Activated CD4-positive, alpha-beta T cell treated with anti-CD3 and anti-CD28 coated beads, Interleukin-2, amount 50 U/mL, for 16 hours (primary cell): ENCODE measurements at regions not wholly inside any gene's neighbourhood (a gene's known extent, or its start where the extent isn't known, plus 50 kb on each side); places are given as distances from the start of the nearest gene placed in this dataset.

Experiments used
- DNase-seq: peaks from one replicate; pipeline ENCODE4 v3.0.0-alpha.2; 2020

DNA sequence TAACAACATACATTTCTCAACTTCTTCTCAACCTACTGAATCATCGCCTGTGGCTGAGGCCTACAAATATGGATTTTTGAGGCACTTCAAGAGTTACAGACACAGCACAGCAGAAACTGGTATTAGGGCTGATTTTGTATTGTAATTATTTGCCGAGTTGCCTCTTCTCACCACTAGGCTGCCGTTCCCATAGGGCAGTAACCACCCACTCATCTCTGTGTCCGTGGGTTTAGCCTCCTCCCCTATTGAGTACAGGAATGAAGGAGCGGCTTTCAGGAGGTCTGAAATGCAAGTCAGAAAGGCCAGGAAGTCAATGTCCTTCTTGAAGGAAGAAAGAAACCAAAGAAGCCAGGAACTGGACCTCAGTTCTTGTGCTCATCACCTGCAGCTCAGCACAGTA, 220.8 kb downstream of the MTHFS start:
- DNase-seq, result no peak

GRCh38 chr15:79676621-79677020, 220.2 kb downstream of the MTHFS start:
- DNase-seq, result no peak

DNA sequence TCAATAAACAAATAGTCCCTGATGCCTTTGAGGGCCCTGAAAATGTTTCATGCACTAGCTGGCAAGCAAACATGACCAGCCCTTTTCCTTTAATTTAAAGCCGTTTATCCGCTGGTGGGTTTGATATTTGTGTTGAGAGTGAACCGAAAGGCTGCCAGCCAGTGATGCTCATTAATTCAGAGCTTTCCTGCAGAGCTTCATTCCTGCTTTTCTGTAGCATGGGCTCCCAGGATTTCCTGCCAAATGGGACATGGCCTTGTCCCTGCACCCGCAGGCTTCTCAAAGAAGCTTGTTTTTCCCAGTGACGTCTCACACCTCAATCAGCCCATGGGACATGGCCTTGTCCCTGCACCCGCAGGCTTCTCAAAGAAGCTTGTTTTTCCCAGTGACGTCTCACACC, 219.6 kb downstream of the MTHFS start:
- no peak for DNase-seq

- no peak for DNase-seq
Observed at GRCh38 chr15:79678032-79678701, 218.6 kb downstream of the MTHFS start.

GRCh38 chr15:79680720-79681119, 216.1 kb downstream of the MTHFS start:
- DNase-seq, result peak; percentile 5

- DNase-seq, result no peak
Observed at GRCh38 chr15:79682285-79682684, 214.5 kb downstream of the MTHFS start.

GRCh38 chr15:79682851-79683288, 213.9 kb downstream of the MTHFS start:
- DNase-seq, result no peak

DNA sequence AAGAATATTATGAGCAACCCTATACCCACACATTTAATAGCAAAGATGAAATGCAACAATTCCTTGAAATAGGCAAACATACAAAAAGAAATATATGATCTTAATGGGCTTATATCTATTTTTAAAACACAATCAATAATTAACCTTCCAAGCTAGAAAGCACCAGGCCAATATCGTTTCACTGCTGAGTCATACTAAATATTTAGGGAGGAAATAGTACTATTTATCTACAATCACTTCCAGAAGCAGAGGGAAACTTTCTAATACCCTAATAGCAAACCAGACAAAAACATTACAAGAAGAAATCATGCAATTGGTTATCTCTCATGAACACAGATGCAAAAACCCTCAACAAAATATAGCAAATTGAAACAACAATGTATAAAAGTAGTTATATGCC, 207.8 kb downstream of the MTHFS start:
- no peak for DNase-seq

DNA sequence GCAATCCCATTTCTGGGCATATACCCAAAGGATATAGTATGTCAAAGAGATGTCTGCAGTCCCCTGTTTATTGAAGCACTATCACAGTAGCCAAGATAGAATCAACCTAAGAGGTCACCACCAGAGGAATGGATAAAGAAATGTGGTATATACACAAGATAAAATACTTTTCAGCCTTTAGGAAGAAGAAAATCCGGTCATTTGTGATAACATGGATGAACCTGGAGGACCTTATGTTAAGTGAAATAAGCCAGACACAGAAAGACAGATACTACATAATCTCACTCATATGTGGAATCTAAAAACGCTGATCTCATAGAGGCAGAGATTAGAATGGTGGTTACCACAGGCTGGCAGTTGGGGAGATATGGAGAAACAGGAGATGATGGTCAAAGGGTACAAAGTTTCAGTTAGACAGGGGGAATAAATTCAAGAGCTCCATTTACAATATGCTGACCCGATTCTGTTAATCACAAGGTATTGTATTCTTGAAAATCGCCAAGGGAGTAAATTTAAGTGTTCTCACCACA, 195.8 kb downstream of the MTHFS start:
- no peak for DNase-seq

DNA sequence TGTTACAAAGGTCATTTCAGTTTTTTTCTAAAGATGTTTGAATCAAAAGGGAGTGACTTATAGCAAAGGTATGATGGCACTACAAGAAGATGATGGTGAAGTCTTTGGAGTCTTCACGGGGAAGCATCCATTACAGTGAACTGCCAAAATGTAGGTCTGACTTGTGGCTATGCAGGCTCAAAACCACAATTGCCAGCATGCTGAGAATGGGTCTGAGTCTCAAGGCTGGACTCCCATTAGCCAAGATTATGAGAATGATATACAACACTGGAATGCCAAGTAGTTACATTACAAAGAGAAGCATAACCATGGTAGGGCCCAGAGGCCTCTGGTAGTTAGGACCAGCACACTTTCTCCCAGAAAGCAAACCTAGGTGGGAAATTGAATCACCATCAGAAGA, 194.2 kb downstream of the MTHFS start:
- DNase-seq, result no peak

DNA sequence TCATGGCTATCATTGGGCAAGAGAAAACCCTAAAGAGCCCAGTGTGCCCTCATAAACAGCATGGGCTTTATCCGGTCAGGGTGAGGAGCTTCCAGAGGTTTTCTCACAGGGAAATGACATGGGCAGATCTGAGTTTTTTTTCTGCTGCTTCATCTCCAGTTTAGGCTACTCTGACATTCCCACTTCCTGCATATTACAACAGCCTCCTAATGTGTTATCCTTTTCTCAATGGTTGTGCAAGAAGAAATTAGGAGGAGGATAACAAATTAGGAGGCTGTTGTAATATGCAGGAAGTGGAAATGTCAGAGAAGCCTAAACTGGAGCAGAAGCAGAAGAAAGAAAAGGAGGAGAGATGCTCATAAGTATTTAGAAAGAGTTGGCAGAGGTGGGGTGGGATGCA, 175.6 kb downstream of the MTHFS start:
- no peak for DNase-seq

DNA sequence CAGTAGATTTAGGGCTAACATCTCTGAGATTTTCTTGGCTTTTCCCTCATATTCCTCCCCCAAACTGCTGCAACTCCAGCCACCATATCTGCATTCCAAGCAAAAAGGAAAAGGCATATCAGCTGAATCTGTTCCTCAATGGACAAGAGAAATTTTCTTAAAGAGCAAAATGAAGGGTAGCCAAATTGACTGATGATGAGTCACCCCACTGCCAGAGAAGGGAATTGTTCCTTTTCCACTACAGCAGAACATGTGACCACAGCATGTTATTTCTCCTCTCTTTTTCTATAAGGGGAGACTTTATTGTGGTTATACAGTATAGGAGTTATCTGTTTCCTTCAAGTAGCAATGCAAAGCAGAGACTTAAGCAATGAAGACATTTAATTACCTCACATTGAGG, 172.5 kb downstream of the MTHFS start:
- no peak for DNase-seq

DNA sequence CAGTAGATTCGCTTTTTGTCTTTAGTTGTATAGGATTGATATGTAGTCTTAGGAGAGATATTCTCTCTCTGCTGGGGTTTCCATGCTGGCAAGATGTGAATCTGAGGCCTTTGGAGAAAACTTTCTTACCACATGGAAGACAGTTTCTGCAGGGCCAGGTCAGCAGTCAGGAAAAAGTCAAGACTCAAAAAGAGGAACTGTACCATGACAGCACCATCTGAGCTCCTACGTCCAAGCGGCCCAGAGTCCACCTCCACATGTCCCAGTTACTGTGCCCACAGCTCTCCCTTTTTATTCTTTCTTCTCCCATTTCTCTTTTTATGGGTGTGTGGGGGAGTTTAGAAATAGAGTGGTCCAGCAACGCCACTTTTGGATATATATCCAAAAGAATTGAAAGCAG, 172.0 kb downstream of the MTHFS start:
- no peak for DNase-seq

GRCh38 chr15:79728867-79729266, 167.9 kb downstream of the MTHFS start:
- DNase-seq, result no peak

- no peak for DNase-seq
Observed at GRCh38 chr15:79736435-79737000, 160.3 kb downstream of the MTHFS start.

- DNase-seq, result no peak
Observed at GRCh38 chr15:79738143-79738542, 158.7 kb downstream of the MTHFS start.

DNA sequence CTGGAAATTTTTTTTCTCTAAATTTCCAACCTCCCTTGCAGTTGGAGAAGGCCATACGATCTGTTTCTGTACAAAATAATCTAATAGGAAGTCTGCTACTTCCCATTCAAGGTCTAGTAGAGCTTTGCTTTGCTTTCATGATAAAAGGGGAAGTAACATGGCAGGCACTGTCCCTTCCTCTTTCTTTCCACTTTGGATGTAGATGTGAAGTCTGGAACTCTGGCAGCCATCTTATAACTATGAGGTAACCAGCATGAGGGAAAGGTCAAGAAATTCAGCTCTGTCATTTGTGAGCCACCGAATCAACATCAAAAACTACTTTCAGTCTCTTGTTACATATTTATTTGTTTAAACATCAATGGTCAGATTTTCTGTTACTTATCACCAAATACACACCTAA, 156.3 kb downstream of the MTHFS start:
- DNase-seq, result no peak

DNA sequence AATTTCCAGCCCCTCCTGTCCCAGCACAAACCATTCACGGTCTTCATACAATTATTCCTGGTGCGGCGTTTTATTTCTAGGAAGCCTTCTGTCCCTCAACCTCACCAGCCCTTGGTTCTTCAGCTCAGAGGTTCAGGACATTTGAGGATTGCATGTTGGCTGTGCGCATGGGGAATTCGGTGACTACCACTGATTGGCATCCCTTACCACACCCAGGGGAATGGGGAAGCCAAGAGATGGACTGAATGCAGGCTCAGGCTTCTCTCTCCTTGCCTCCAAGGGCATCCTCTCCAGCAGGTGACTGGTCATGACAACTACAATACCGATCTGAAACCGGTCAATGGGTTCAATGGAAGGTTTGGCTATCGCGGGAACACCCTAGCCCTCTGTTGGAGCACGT, 153.8 kb downstream of the MTHFS start:
- no peak for DNase-seq

- DNase-seq, result peak; percentile 16
Observed at GRCh38 chr15:79744485-79744884, 152.3 kb downstream of the MTHFS start.

- no peak for DNase-seq
Observed at GRCh38 chr15:79756365-79756764, 140.4 kb downstream of the MTHFS start.

GRCh38 chr15:79765081-79765480, 131.7 kb downstream of the MTHFS start:
- DNase-seq, result no peak

DNA sequence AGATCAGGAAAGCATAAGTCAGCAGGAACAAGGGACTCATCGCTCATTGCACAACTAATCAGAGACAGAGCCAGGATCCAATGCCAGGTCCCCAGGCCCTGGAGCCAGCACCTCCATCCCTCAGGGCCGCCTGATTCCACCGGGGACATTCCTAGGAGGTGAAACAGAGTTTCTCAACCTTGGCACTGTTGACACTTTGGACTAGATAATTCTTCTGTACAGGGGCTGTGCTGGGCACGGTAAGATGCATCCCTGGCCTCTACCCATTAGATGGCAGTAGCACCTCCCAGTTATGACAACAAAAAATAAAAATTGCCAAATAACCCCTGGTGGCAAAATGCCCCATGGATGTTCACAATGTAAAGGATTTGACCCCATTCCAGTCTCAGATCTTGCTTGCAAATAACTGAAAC, 127.7 kb downstream of the MTHFS start:
- DNase-seq, result peak; percentile 24

- no peak for DNase-seq
Observed at GRCh38 chr15:79769933-79770759, 126.7 kb downstream of the MTHFS start.

DNA sequence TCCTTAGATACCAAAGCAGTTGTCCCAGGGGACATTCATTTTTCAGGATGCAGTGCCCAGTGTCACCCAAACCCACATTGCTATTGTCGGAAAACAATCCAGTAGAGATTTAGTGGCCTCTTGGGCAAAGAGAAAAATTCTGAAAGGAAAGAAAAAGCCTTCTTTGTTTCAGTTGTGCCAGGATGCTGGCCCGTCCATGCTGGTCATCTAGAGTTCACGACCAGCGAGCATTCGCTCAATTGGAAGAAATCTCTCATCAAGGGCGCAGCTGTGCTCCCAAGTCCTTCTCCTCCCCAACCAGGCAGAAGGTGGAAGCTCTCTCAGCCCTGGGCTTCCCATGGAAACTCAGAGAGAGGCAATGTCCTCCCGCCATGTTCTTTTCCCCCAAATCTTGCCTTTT, 123.7 kb downstream of the MTHFS start:
- DNase-seq, result no peak
